H1 (cell line): ENCODE measurements at regions not wholly inside any gene's neighbourhood (a gene's known extent, or its start where the extent isn't known, plus 50 kb on each side); places are given as distances from the start of the nearest gene placed in this dataset.

Source experiments
- CTCF ChIA-PET: fragments of 300-600 bp; sonication (Branson Sonifier 250); formaldehyde crosslinking; loops from one replicate; lab custom pipeline; 2021; ENCODE audit not compliant: partially characterized antibody; lab: Charles Lee
- POLR2A ChIA-PET: fragments of 300-600 bp; sonication (Branson Sonifier 250); formaldehyde crosslinking; loops from one replicate; lab custom pipeline; 2021; ENCODE audit warnings: inconsistent platforms; ENCODE audit not compliant: partially characterized antibody; lab: Charles Lee
- DNase-seq, 2 experiments: peaks; one replicate each; pipeline versions ENCODE4 v3.0.0 to v3.0.0-alpha.2; 2010 to 2022; ENCODE audit warnings: low spot score in 2 of 2, low read depth in 1 of 2, mixed read lengths in 1 of 2
- FAIRE-seq: peaks from 2 replicates; lab custom pipeline; 2011; peaks lifted over from hg19 to GRCh38; lab: Jason Lieb, UNC
- H2AFZ ChIP-seq: 2 replicates; pipeline ENCODE4 v1.8.1; 2012; ENCODE audit warnings: low read length, inconsistent platforms
- H2AK5ac ChIP-seq: 2 replicates; pipeline ENCODE4 v1.6.1; 2013; ENCODE audit warnings: low read depth, low read length
- H2BK120ac ChIP-seq: replicated peaks from 2 replicates; pipeline ENCODE3; 2013; ENCODE audit warnings: low read depth, low read length, inconsistent platforms
- H2BK12ac ChIP-seq: 2 replicates; pipeline ENCODE4 v1.6.1; 2013; ENCODE audit warnings: low read depth, low read length
- H2BK15ac ChIP-seq: 2 replicates; pipeline ENCODE4 v1.6.1; 2013; ENCODE audit warnings: low read length
- H2BK20ac ChIP-seq: 2 replicates; pipeline ENCODE4 v1.6.1; 2013; ENCODE audit warnings: low read length
- H2BK5ac ChIP-seq: 2 replicates; pipeline ENCODE4 v1.6.1; 2013; ENCODE audit warnings: low read depth, low read length
- H3K14ac ChIP-seq: 2 replicates; pipeline ENCODE4 v1.6.1; 2013; ENCODE audit warnings: inconsistent platforms; ENCODE audit not compliant: insufficient read length
- H3K18ac ChIP-seq: 2 replicates; pipeline ENCODE4 v1.6.1; 2013; ENCODE audit warnings: low read length; ENCODE audit errors: extremely low read depth
- H3K23ac ChIP-seq: 2 replicates; pipeline ENCODE4 v1.6.1; 2013; ENCODE audit warnings: inconsistent platforms; ENCODE audit not compliant: insufficient read length
- H3K23me2 ChIP-seq: 2 replicates; pipeline ENCODE4 v1.6.1; 2013; ENCODE audit warnings: low read depth, low read length
- H3K27ac ChIP-seq: 2 replicates; pipeline ENCODE4 v1.6.1; 2011; ENCODE audit warnings: low read depth, low read length, inconsistent platforms
- H3K27me3 ChIP-seq, 4 experiments: replicated peaks in 1 of 4; 1 replicate in 1 of 4; 2 replicates in 3 of 4; pipeline versions ENCODE4 v1.6.1 to v1.8.1; 2011 to 2013; ENCODE audit warnings: low read length in 3 of 4, mild to moderate bottlenecking in 3 of 4, inconsistent platforms in 2 of 4, mixed read lengths in 2 of 4, moderate library complexity in 1 of 4; ENCODE audit not compliant: control insufficient read depth in 3 of 4, insufficient read depth in 3 of 4; ENCODE audit errors: extremely low read depth in 1 of 4
- H3K36me3 ChIP-seq, 4 experiments: 2 replicates each; pipeline versions ENCODE4 v1.6.1 to v1.8.1; 2011 to 2013; ENCODE audit warnings: mild to moderate bottlenecking in 4 of 4, low read length in 3 of 4, moderate library complexity in 2 of 4, control low read depth in 1 of 4, inconsistent platforms in 1 of 4; ENCODE audit not compliant: insufficient read depth in 4 of 4, control insufficient read depth in 2 of 4
- H3K4ac ChIP-seq: replicated peaks from 2 replicates; pipeline ENCODE3; 2013; ENCODE audit warnings: low read length, low read depth, mixed read lengths, inconsistent platforms; ENCODE audit not compliant: insufficient read length
- H3K4me1 ChIP-seq, 4 experiments: replicated peaks in 1 of 4; 1 replicate in 1 of 4; 2 replicates in 3 of 4; pipeline versions ENCODE4 v1.6.1 to v1.8.1; 2011 to 2013; ENCODE audit warnings: low read length in 3 of 4, inconsistent platforms in 2 of 4, mixed read lengths in 1 of 4; ENCODE audit not compliant: insufficient read depth in 4 of 4, control insufficient read depth in 3 of 4
- H3K4me2 ChIP-seq, 2 experiments: 2 replicates each; pipeline versions ENCODE4 v1.6.1 to v1.8.1; 2011 to 2013; ENCODE audit warnings: low read depth in 2 of 2, low read length in 2 of 2, control low read depth in 1 of 2, inconsistent platforms in 1 of 2, mild to moderate bottlenecking in 1 of 2; ENCODE audit not compliant: insufficient read depth in 1 of 2
- H3K4me3 ChIP-seq, 4 experiments: fragments of 200-600, 300-600 bp in 1 of 4; sonication (generic), shearing (Covaris generic), sonication (Bioruptor Twin) in 1 of 4; 2 replicates each; pipeline versions ENCODE4 v1.5.1 to v1.8.1; 2011 to 2016; ENCODE audit warnings: low read length in 4 of 4, low read depth in 3 of 4, control low read depth in 2 of 4, inconsistent platforms in 2 of 4, mild to moderate bottlenecking in 2 of 4, mixed read lengths in 1 of 4, moderate library complexity in 1 of 4; ENCODE audit not compliant: insufficient read depth in 2 of 4; ENCODE audit errors: extremely low read depth in 1 of 4
- H3K56ac ChIP-seq: replicated peaks from 2 replicates; pipeline ENCODE3; 2013; ENCODE audit warnings: low read depth, mild to moderate bottlenecking, mixed read lengths, low read length, inconsistent platforms; ENCODE audit not compliant: insufficient read length
- H3K79me1 ChIP-seq: 2 replicates; pipeline ENCODE4 v1.6.1; 2013; ENCODE audit warnings: low read depth, low read length, control low read depth
- H3K79me2 ChIP-seq, 2 experiments: 2 replicates each; pipeline versions ENCODE4 v1.6.1 to v1.8.1; 2012 to 2013; ENCODE audit warnings: low read length in 2 of 2, mild to moderate bottlenecking in 2 of 2, inconsistent platforms in 1 of 2; ENCODE audit not compliant: insufficient read depth in 2 of 2, control insufficient read depth in 1 of 2
- H3K9ac ChIP-seq, 4 experiments: replicated peaks in 1 of 4; 1 replicate in 1 of 4; 2 replicates in 3 of 4; pipeline versions ENCODE4 v1.6.1 to v1.8.1; 2011 to 2013; ENCODE audit warnings: low read depth in 3 of 4, low read length in 3 of 4, control low read depth in 2 of 4, mild to moderate bottlenecking in 2 of 4, moderate library complexity in 2 of 4, inconsistent platforms in 1 of 4; ENCODE audit errors: extremely low read depth in 1 of 4
- H3K9me3 ChIP-seq, 2 experiments: 2 replicates each; pipeline versions ENCODE4 v1.6.1 to v1.8.1; 2012 to 2013; ENCODE audit warnings: mild to moderate bottlenecking in 2 of 2, moderate library complexity in 2 of 2, control low read depth in 1 of 2, inconsistent platforms in 1 of 2, low read depth in 1 of 2, low read length in 1 of 2, mixed read lengths in 1 of 2; ENCODE audit not compliant: insufficient read depth in 2 of 2
- H4K20me1 ChIP-seq, 2 experiments: replicated peaks in 1 of 2; 2 replicates each; pipeline versions ENCODE3 to v1.8.1; 2011 to 2013; ENCODE audit warnings: inconsistent platforms in 2 of 2, low read length in 2 of 2, mild to moderate bottlenecking in 1 of 2; ENCODE audit not compliant: insufficient read depth in 2 of 2, control insufficient read depth in 1 of 2
- H4K5ac ChIP-seq: 2 replicates; pipeline ENCODE4 v1.6.1; 2013; ENCODE audit warnings: low read length, low read depth, mixed read lengths, inconsistent platforms; ENCODE audit not compliant: insufficient read length
- H4K8ac ChIP-seq: 2 replicates; pipeline ENCODE4 v1.8.0; 2013; ENCODE audit warnings: mild to moderate bottlenecking, moderate library complexity, low read length, inconsistent platforms; ENCODE audit not compliant: insufficient read depth; ENCODE audit errors: extremely low read depth
- H4K91ac ChIP-seq: replicated peaks from 2 replicates; pipeline ENCODE3; 2013; ENCODE audit warnings: low read length, mixed read lengths, inconsistent platforms; ENCODE audit not compliant: insufficient read length
- BRCA1 ChIP-seq: IDR thresholded peaks from 2 replicates; pipeline ENCODE4 v1.6.1; 2012; ENCODE audit warnings: low read depth, low read length, improper control_type of control experiment
- CHD1 ChIP-seq: IDR thresholded peaks from 2 replicates; pipeline ENCODE4 v1.6.1; 2012; ENCODE audit warnings: low read depth, low read length, improper control_type of control experiment
- CTBP2 ChIP-seq: IDR thresholded peaks from 2 replicates; pipeline ENCODE4 v1.7.0; 2011; ENCODE audit warnings: borderline replicate concordance, mild to moderate bottlenecking, moderate library complexity, mixed read lengths, low read length; ENCODE audit not compliant: insufficient read depth, insufficient read length
- GTF2F1 ChIP-seq: IDR thresholded peaks from 2 replicates; pipeline ENCODE4 v1.6.1; 2012; ENCODE audit warnings: low read depth, low read length, improper control_type of control experiment, borderline replicate concordance
- KDM1A ChIP-seq: fragments of 200-600, 300-600 bp; sonication (generic); IDR thresholded peaks from 2 replicates; pipeline ENCODE4 v1.7.1; 2016; ENCODE audit warnings: mild to moderate bottlenecking, low read length, borderline replicate concordance
- POLR2A ChIP-seq, 2 experiments: IDR thresholded peaks; 1 replicate in 1 of 2; 2 replicates in 1 of 2; pipeline ENCODE4 v1.6.1; 2011; ENCODE audit warnings: low read depth in 2 of 2, low read length in 2 of 2, mild to moderate bottlenecking in 2 of 2; ENCODE audit errors: control extremely low read depth in 1 of 2
- POU5F1 ChIP-seq: IDR thresholded peaks from 2 replicates; pipeline ENCODE4 v1.6.1; 2011; ENCODE audit warnings: low read depth, mild to moderate bottlenecking, low read length, moderate library complexity
- SP4 ChIP-seq: IDR thresholded peaks from 2 replicates; pipeline ENCODE4 v1.6.1; 2012; ENCODE audit warnings: low read length, inconsistent platforms
- TAF7 ChIP-seq: optimal IDR thresholded peaks from 2 replicates; pipeline ENCODE3; 2011; ENCODE audit warnings: low read depth, mild to moderate bottlenecking, inconsistent platforms, low read length, moderate library complexity, borderline replicate concordance
- WGBS, 2 experiments: shearing (Covaris generic) in 1 of 2; methylation state at CpG; one replicate each; pipeline versions ENCODE4 v1.1.6 to v1.1.7; 2013 to 2015; ENCODE audit warnings: low lambda C conversion rate in 2 of 2, mixed read lengths in 2 of 2, inconsistent platforms in 1 of 2, low coverage in 1 of 2, missing lambda C conversion rate in 1 of 2; ENCODE audit not compliant: insufficient replicate concordance in 2 of 2, insufficient coverage in 1 of 2, insufficient read length in 1 of 2; ENCODE audit errors: extremely low coverage in 1 of 2, missing lambda C conversion rate in 1 of 2; 5-methylcytosine and 5-hydroxymethylcytosine counted together

DNA sequence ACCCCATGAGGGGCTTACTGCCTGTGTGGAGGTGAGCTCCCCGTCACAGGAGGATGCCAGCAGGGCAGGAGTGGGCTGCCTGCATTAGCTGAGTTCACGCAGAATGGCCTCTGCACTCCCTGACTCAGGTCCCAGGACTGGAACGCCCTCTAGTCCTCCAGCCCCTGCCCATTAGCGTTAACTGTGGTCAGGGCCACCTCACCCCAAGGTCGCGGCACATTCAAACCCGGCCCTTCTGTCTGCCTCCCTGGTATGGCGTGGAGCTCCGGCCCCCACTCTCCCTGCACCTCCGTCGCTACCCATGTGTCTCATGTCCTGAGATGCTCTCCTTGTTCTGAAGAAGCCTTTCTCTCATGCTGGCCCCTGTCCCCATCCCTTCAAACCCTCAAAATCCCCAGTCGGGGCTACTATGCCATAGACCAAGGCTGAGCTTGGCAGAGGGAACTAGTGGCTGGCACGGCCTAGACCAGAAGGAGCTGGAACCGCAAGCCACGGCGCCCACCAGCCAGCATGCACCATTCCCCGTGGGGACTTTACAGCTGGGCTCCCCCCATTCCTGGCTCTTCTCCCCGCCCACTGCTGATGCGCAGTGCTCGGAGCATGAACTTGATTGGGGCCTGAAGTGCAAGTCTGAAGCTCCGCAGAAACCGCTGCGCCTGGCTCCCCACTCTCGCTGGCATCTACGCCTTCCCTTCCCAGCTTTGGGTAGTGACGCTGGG is 79.5 kb upstream of the RTL6 start:
- Histone ChIP-seq H4K5ac (no peak overlapping the region), H2BK12ac (peak overlapping the region; percentile 9; the same call in 1 of the 2 replicates), H3K9me3 (no peaks in the 10 kb centered on the region), H3K27me3 (no peaks in the 10 kb centered on the region; a peak in 1 of 7 replicates), H3K18ac (no peak overlapping the region), H3K56ac (no peak overlapping the region), H3K36me3 (no peaks in the 10 kb centered on the region), H3K4me1 (peaks cover 0 to 5% (median 0%) of the 10 kb centered on the region in 4 experiments; a peak in 2 of 7 replicates), H3K79me1 (no peaks in the 10 kb centered on the region), H3K4me2 (no peak overlapping the region), H2BK120ac (no peak overlapping the region), H3K9ac (no peak overlapping the region), H4K20me1 (no peaks in the 10 kb centered on the region), H3K14ac (no peak overlapping the region), H2BK15ac (no peak overlapping the region), H3K79me2 (no peaks in the 10 kb centered on the region), H3K4me3 (no peak overlapping the region), H4K8ac (no peak overlapping the region; the same call in 1 of the 2 replicates), H3K23me2 (peaks cover 2% of the 10 kb centered on the region; the same call in 1 of the 2 replicates), H2BK20ac (no peak overlapping the region), H2AK5ac (no peak overlapping the region), H3K27ac (no peak overlapping the region), H2AFZ (no peak overlapping the region), H3K4ac (no peak overlapping the region), H4K91ac (no peak overlapping the region), H3K23ac (no peak overlapping the region), H2BK5ac (peak overlapping the region; percentile 35; the same call in 1 of the 2 replicates)
- ChIA-PET POLR2A (interaction anchor here (1.2 kb wide), 1 partner anchor 9 kb away, joined by 3 read pairs; no protein-coding TSS in a partner anchor), CTCF (interaction anchor here (0.6 to 3.1 kb wide), 8 partner anchors 10 to 492 kb away, joined by 3 to 18 read pairs (median 5); no protein-coding TSS in a partner anchor)
- WGBS, 2 experiments: 83% methylated on average over 26 of the region's 26 CpGs; no CpG with 5 or more reads in 1 of the 2 experiments
- TF ChIP-seq BRCA1 (no peak), GTF2F1 (no peak), SP4 (no peak), TAF7 (no peak), POLR2A (IDR thresholded peaks at IDR 0.05; ENCODE audit: control extremely low read depth in 1 of 2, low read depth in 2 of 2, low read length in 2 of 2) (no peak), POU5F1 (no peak), CTBP2 (no peak), CHD1 (no peak), KDM1A (no peak)
- FAIRE-seq: no peak
- DNase-seq: no peak
